HEK293 (cell line): ENCODE measurements at regions not wholly inside any gene's neighbourhood (a gene's known extent, or its start where the extent isn't known, plus 50 kb on each side); places are given as distances from the start of the nearest gene placed in this dataset.
A peak's percentile ranks its signal among the peaks of the same experiment; 100 is the strongest.

ENCODE experiments used
- CTCF ChIA-PET: fragments of 350-600 bp; formaldehyde crosslinking; extraction: SDS; loops from one replicate; lab custom pipeline; 2021; ENCODE audit warnings: antibody characterized with exemption; lab: Yijun Ruan, JAX
- POLR2A ChIA-PET: fragments of 300-600 bp; formaldehyde crosslinking; extraction: SDS; loops from one replicate; lab custom pipeline; 2020; ENCODE audit warnings: antibody characterized with exemption, inconsistent platforms; lab: Yijun Ruan, JAX
- H3K27ac ChIP-seq: fragments of 200-500 bp; sonication (Bioruptor generic); 2 replicates; pipeline ENCODE4 v1.5.1; 2014; ENCODE audit warnings: low read depth, low read length, control low read depth, inconsistent platforms; ENCODE audit errors: extremely low read depth
- H3K36me3 ChIP-seq, 2 experiments: fragments of 200-500 bp in 1 of 2; sonication (Bioruptor generic) in 1 of 2; 1 replicate in 1 of 2; 2 replicates in 1 of 2; pipeline ENCODE4 v1.5.1; 2014 to 2017; ENCODE audit warnings: inconsistent platforms in 2 of 2, low read length in 2 of 2; ENCODE audit not compliant: control insufficient read depth in 2 of 2, insufficient read depth in 1 of 2
- H3K4me1 ChIP-seq: fragments of 200-500 bp; sonication (Bioruptor generic); 2 replicates; pipeline ENCODE4 v1.5.1; 2014; ENCODE audit warnings: mild to moderate bottlenecking, low read length, inconsistent platforms; ENCODE audit not compliant: control insufficient read depth, insufficient read depth
- H3K4me3 ChIP-seq: 2 replicates; pipeline ENCODE4 v1.5.1; 2011; ENCODE audit warnings: low read depth, mild to moderate bottlenecking, control low read depth, low read length, moderate library complexity
- H3K9me3 ChIP-seq: fragments of 200-500 bp; sonication (Bioruptor generic); 2 replicates; pipeline ENCODE4 v1.5.1; 2014; ENCODE audit warnings: low read depth, low read length, inconsistent platforms; ENCODE audit not compliant: control insufficient read depth, insufficient read depth
- KLF1 ChIP-seq: fragments of 450-650 bp; formaldehyde crosslinking; IDR thresholded peaks from 2 replicates; pipeline ENCODE4 v1.5.1; 2016; ENCODE audit warnings: missing biosample characterization, missing genetic modification characterization
- OVOL3 ChIP-seq: fragments of 450-650 bp; formaldehyde crosslinking; IDR thresholded peaks from 2 replicates; pipeline ENCODE4 v1.5.1; 2016; ENCODE audit warnings: missing biosample characterization, missing genetic modification characterization
- REPIN1 ChIP-seq: fragments of 450-650 bp; formaldehyde crosslinking; IDR thresholded peaks from 2 replicates; pipeline ENCODE4 v1.5.1; 2017; ENCODE audit warnings: missing biosample characterization, missing genetic modification characterization, low read depth
- ZBTB17 ChIP-seq: fragments of 450-650 bp; formaldehyde crosslinking; IDR thresholded peaks from 2 replicates; pipeline ENCODE4 v1.5.1; 2016; ENCODE audit warnings: missing biosample characterization, missing genetic modification characterization
- ZIC2 ChIP-seq: fragments of 450-650 bp; formaldehyde crosslinking; IDR thresholded peaks from 2 replicates; pipeline ENCODE4 v1.5.1; 2016; ENCODE audit warnings: missing biosample characterization, missing genetic modification characterization
- ZNF155 ChIP-seq: fragments of 450-650 bp; formaldehyde crosslinking; IDR thresholded peaks from 2 replicates; pipeline ENCODE4 v1.5.1; 2016; ENCODE audit warnings: missing biosample characterization, missing genetic modification characterization
- ZNF266 ChIP-seq: fragments of 450-650 bp; formaldehyde crosslinking; IDR thresholded peaks from 2 replicates; pipeline ENCODE4 v1.5.1; 2016; ENCODE audit warnings: missing biosample characterization, missing genetic modification characterization, low read depth
- ZNF302 ChIP-seq: fragments of 450-650 bp; formaldehyde crosslinking; IDR thresholded peaks from 2 replicates; pipeline ENCODE4 v1.5.1; 2016; ENCODE audit warnings: missing biosample characterization, missing genetic modification characterization, low read depth
- ZNF600 ChIP-seq: fragments of 450-650 bp; formaldehyde crosslinking; IDR thresholded peaks from 2 replicates; pipeline ENCODE4 v1.5.1; 2016; ENCODE audit warnings: missing biosample characterization, missing genetic modification characterization
- ZNF624 ChIP-seq: fragments of 450-650 bp; formaldehyde crosslinking; IDR thresholded peaks from 2 replicates; pipeline ENCODE4 v1.5.1; 2017; ENCODE audit warnings: missing biosample characterization, missing genetic modification characterization
- ZNF654 ChIP-seq: fragments of 450-650 bp; formaldehyde crosslinking; IDR thresholded peaks from 2 replicates; pipeline ENCODE4 v1.5.1; 2016; ENCODE audit warnings: low read depth, missing biosample characterization, missing genetic modification characterization
- ZNF768 ChIP-seq: fragments of 450-650 bp; formaldehyde crosslinking; IDR thresholded peaks from 2 replicates; pipeline ENCODE4 v1.5.1; 2018; ENCODE audit warnings: missing biosample characterization, mild to moderate bottlenecking, missing genetic modification characterization
- ZNF791 ChIP-seq: fragments of 450-650 bp; formaldehyde crosslinking; IDR thresholded peaks from 2 replicates; pipeline ENCODE4 v1.5.1; 2016; ENCODE audit warnings: missing biosample characterization, missing genetic modification characterization
- ZSCAN5A ChIP-seq: fragments of 450-650 bp; formaldehyde crosslinking; IDR thresholded peaks from 2 replicates; pipeline ENCODE4 v1.5.1; 2016; ENCODE audit warnings: missing biosample characterization, missing genetic modification characterization

GRCh38 chr10:78411716-78412115 is 378.1 kb downstream of the RPS24 start:
- Histone ChIP-seq H3K9me3 (no peaks in the 10 kb centered on the region), H3K4me1 (peaks cover 3% of the 10 kb centered on the region; the same call in 1 of the 2 replicates), H3K27ac (no peak overlapping the region), H3K36me3 (no peaks in the 10 kb centered on the region), H3K4me3 (no peak overlapping the region)
- ChIA-PET CTCF (interaction anchor here (0.7 to 1.3 kb wide), 3 partner anchors 11 to 48 kb away, joined by 3 read pairs; no protein-coding TSS in a partner anchor), POLR2A (no interaction called here)
- TF ChIP-seq ZNF791 (tag by site-specific recombination), result no peak
- no peak for TF ChIP-seq ZNF302

DNA sequence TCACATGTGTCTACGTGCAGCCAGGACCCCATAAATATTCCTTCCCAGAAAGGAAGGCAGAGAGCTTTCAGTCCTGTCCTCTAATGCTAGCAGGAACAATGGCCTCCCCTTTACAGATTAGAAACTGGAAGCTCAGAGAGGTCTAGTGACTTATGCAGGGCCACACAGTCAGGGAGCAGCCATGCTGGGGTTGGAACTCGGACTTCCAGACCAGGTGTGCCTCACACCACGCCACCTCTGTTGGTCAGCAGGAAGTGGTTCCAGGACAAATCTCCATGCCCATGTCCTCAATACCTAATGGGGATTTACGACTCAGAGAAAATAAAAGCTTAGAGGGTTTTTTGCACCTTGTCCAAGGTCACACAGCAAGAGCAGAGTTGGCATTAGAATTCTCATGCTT is 378.9 kb downstream of the RPS24 start:
- Histone ChIP-seq H3K9me3 (no peaks in the 10 kb centered on the region), H3K36me3 (no peaks in the 10 kb centered on the region), H3K4me3 (no peak overlapping the region), H3K4me1 (no peaks in the 10 kb centered on the region), H3K27ac (no peak overlapping the region)
- ChIA-PET POLR2A (no interaction called here), CTCF (interaction anchor here (0.6 to 1.2 kb wide), 5 partner anchors 10 to 737 kb away, joined by 3 to 4 read pairs (median 3); no protein-coding TSS in a partner anchor)
- TF ChIP-seq ZSCAN5A, result no peak
- TF ChIP-seq ZNF768 (tag by site-specific recombination), result 0 out of 2 replicates have a peak, but pooled peaks have one; percentile 8

GRCh38 chr10:78413076-78414055 is 379.7 kb downstream of the RPS24 start:
- no peaks in the 10 kb centered on the region for H3K9me3 ChIP-seq
- TF ChIP-seq KLF1 (tag by site-specific recombination) (no peak), ZIC2 (tag by site-specific recombination) (peak; percentile 57)
- TF ChIP-seq, all 188 proteins: peak for 1
- Histone ChIP-seq H3K27ac (no peak overlapping the region), H3K36me3 (no peaks in the 10 kb centered on the region), H3K4me1 (no peaks in the 10 kb centered on the region), H3K4me3 (no peak overlapping the region)
- CTCF ChIA-PET, result interaction anchor here (0.6 to 1.2 kb wide), 5 partner anchors 10 to 736 kb away, joined by 3 to 4 read pairs (median 3); no protein-coding TSS in a partner anchor
- POLR2A ChIA-PET, result interaction anchor here (0.7 kb wide), 1 partner anchor 505 kb away, joined by 3 read pairs; no protein-coding TSS in a partner anchor

DNA sequence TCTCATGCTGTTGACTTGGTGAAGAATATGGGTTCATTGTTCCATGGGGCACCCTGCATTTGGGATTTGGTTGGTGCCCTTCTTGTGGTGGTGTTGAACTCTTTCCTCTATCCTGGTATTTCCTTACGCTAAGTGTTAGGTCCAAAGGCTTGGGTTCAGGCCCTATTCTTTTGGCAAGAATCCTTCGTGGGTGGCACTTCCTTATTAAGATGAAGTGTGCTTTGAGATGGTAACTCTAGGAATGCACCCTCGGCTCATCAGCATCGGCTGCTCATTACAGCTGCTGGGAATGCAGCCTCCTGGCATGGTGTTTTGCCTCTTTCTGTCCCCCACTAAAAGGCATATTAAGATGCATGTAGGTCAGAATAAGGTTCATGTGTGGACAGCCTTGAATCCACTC is 380.7 kb downstream of the RPS24 start:
- no peak overlapping the region for H3K27ac ChIP-seq
- no peaks in the 10 kb centered on the region for H3K4me1 ChIP-seq
- no peaks in the 10 kb centered on the region for H3K36me3 ChIP-seq
- TF ChIP-seq REPIN1 (tag by site-specific recombination), result no peak
- TF ChIP-seq ZNF624 (tag by site-specific recombination), result no peak
- no peak for TF ChIP-seq KLF1 (tag by site-specific recombination)
- TF ChIP-seq OVOL3 (tag by site-specific recombination), result no peak
- TF ChIP-seq ZNF266, result no peak
- no peak for TF ChIP-seq ZNF654
- no peak for TF ChIP-seq ZBTB17 (tag by site-specific recombination)
- no peak for TF ChIP-seq ZNF600 (tag by site-specific recombination)
- no peak for TF ChIP-seq ZNF155
- no peak overlapping the region for H3K4me3 ChIP-seq
- ChIA-PET POLR2A (no interaction called here), CTCF (no interaction called here)
- no peaks in the 10 kb centered on the region for H3K9me3 ChIP-seq
